GM10266 (cell line): ENCODE measurements at regions not wholly inside any gene's neighbourhood (a gene's known extent, or its start where the extent isn't known, plus 50 kb on each side); places are given as distances from the start of the nearest gene placed in this dataset.

ENCODE experiments used
- DNase-seq: peaks from one replicate; pipeline ENCODE4 v3.0.0; 2012; ENCODE audit errors: extremely low spot score
- CTCF ChIP-seq: IDR thresholded peaks from 2 replicates; pipeline ENCODE4 v1.5.1; 2012; ENCODE audit warnings: mild to moderate bottlenecking, low read depth; ENCODE audit not compliant: control insufficient read depth, insufficient read depth; ENCODE audit errors: missing control alignments

- DNase-seq: no peak
Measured at GRCh38 chr13:29907670-29908069, 57.3 kb upstream of the UBL3 start.

GRCh38 chr13:29906432-29907011, 56.1 kb upstream of the UBL3 start:
- DNase-seq: no peak
- no peak for TF ChIP-seq CTCF

More at GRCh38 chr13:29907670-29908069, 57.3 kb upstream of the UBL3 start:
- TF ChIP-seq CTCF: no peak

GRCh38 chr13:29905845-29906244, 55.4 kb upstream of the UBL3 start:
- TF ChIP-seq CTCF: no peak
- DNase-seq: no peak

GRCh38 chr13:29903996-29904395, 53.6 kb upstream of the UBL3 start:
- no peak for TF ChIP-seq CTCF

GRCh38 chr13:29903543-29903942, 53.1 kb upstream of the UBL3 start:
- no peak for TF ChIP-seq CTCF
- no peak for DNase-seq

More at GRCh38 chr13:29903996-29904395, 53.6 kb upstream of the UBL3 start:
- no peak for DNase-seq

- no peak for TF ChIP-seq CTCF
- no peak for DNase-seq
Measured at GRCh38 chr13:29902632-29903305, 52.4 kb upstream of the UBL3 start.
